Epithelial cell of prostate (primary cell): ENCODE measurements at regions not wholly inside any gene's neighbourhood (a gene's known extent, or its start where the extent isn't known, plus 50 kb on each side); places are given as distances from the start of the nearest gene placed in this dataset.

Source experiments
- DNase-seq: peaks from one replicate; pipeline ENCODE4 v3.0.0-alpha.2; 2011; ENCODE audit warnings: low read depth, low spot score
- H3K27ac ChIP-seq: fragments of 450-650 bp; 2 replicates; pipeline ENCODE4 v1.5.1; 2017; ENCODE audit warnings: mild to moderate bottlenecking

DNA sequence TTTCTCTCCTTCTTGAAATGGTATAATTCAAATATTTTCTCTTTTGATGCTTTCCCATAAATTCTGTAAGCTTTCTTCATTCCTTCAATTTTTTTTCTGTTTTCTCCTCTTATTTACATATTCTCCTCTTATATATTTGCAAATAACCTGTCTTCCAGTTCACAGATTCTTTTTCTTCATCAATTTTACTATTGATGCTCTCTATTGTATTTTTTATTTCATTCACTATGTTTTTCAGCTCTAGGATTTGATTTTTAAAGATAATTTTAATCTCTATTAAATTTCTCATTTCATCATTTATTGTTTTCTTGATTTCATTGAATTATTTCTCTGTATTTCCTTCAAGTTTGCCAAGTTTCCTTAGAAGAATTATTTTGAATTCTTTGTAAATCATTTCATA, 54.0 kb upstream of the PRPS1L1 start:
- H3K27ac ChIP-seq = no peak overlapping the region
- no peak for DNase-seq

DNA sequence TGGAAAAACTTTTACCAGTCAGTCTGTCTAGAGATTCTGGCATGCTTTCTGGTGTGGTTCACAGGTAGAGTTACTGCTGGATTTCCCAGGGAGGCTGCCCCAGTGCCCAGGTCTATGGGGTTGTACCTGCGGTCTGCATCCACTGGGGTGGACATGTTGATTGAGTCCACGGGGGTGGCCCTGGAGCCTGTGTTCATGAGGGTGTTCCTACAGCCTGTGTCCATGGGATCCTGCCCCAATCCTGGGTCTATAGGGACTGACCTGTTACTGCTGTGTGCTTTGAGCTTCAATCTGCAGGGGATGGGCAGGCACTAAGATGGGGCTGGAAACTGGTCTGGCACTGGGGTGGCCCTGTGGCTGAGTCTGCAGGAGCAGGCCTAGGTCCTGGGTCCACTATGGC, 54.5 kb upstream of the PRPS1L1 start:
- H3K27ac ChIP-seq = no peak overlapping the region
- DNase-seq = no peak

DNA sequence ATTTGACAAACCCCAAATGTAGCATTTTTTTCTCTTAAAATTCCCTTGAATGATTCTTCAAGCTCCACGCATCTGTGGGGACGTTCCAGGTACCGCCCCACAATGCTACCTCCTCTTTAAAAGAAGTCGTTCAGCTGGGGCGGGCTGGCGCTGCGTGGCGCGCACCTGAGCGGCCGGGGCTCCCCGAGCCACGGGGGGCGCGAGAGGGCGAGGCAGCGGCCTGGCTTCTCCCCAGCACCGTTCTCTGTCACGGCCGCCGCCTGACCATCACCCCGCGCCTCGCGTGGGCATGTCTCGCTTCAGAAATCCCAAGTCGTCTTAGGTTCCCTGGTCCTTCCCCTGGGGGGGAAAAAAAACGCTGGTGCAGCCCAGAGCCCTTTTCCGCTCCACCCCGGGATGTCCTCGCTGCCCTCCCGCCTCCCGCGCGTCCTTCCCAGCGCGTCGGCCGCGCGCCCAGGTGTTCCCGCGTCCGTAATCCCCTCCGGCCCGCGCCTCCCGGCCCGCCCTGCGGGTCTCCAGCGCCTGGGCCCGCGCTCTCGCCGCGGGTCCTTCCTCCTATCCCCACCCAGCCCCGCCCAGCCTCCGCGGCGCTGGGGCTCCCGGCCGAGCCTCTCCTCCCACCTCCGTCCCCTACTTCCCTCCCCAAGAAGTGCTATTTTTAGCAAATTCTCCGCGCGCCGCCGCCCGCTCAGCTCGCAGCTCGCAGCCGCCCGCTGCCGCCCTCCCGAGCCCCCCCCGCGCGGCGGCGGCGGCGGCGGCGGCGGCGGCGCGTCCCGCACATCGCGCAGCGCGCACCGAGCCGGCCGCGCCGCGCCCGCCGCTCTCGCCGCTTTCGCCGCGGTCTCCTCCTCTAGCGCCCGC, 58.7 kb upstream of the PRPS1L1 start:
- no peak overlapping the region for H3K27ac ChIP-seq
- DNase-seq = no peak

DNA sequence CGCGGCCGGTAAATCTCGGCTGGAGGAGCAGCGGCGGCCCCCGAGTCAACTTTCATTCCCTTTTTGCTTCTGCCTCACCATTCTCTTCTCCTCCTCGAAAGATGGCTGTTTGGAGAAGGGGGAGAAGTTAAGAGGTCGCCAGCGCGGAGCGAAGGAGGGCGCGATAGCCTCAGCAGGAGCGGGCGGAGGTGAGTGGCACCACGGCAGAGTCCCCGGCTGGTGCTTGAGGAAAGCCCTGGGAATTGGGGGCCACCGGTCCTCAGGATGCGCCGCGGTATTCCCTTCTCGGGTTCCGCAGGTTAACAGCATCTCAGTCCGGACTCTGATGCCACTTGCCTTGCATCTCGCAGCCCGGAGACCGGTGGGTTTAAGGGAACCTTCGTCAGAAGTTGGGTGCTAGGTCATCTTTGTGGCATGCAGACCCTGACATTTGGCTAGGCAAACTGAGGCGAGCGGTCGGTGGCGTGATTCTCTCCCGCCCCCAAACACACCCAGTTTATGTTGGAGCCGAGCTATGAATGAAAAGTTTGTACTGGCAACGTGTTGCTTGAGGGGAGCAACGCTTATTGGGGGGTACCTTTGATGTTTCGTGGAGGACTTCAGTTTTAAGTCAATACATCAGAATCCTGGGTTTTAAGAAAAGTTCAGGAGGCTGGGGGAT, 59.5 kb upstream of the PRPS1L1 start:
- no peak for DNase-seq

DNA sequence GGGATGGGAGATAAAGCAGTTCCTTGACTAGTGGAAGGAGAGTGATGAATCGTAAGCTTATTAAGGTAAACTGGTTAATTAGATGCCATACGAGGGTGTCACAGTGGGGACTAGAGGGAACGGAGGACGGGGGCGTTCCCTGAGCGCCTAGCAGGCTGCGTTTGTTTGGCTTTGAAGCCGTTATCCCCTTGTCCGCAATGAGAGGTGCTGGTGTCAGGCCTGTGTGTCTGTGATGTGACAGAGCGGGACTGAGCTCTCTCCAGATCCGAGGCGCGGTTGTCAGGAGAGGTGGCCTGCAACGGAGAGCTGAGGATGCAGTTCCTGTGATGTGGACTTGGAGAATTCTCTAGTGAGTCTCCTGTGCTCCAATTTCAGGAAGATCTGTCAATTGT, 60.0 kb upstream of the PRPS1L1 start:
- DNase-seq = no peak
- no peak overlapping the region for H3K27ac ChIP-seq

More for the DNA sequence above, 59.5 kb upstream of the PRPS1L1 start:
- H3K27ac ChIP-seq = no peak overlapping the region

DNA sequence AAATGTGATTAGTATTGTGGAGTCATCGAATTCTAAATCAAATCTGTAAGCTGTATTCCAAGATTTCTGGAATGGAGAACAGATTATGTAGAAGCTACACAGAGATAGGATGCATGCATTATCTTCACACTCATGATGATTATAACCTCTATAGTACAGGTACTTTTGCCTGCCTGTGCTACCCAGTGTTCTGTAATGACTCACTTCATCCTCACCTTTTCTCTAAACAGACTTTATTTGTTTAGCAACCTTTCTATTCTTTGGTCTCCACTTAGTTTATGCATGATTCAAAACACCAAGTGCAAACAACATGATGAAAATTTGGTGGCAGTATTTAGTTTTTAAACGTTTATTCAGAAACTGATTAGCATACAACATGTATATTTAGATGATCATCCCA, 68.4 kb upstream of the PRPS1L1 start:
- H3K27ac ChIP-seq = no peak overlapping the region
- DNase-seq = no peak

DNA sequence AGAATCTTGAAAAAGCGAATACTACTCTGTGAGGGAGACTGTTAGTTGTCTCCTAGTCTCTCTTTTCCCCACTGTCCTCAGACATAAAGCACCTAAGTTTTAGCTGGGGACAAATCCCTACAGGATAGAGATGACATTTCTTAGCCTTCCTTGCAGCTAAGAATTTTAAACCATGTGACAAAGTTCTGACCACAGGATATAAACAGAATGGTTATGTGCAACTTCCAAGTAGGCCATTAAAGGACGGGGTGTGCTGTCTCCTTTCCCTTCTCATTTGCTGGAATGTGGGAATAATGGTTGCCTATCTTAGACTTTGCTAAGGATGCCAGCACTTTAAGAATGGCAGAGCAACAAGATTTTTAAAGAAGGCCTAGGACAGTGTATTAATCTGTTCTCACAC, 74.9 kb upstream of the PRPS1L1 start:
- no peak for DNase-seq
- H3K27ac ChIP-seq = no peak overlapping the region

DNA sequence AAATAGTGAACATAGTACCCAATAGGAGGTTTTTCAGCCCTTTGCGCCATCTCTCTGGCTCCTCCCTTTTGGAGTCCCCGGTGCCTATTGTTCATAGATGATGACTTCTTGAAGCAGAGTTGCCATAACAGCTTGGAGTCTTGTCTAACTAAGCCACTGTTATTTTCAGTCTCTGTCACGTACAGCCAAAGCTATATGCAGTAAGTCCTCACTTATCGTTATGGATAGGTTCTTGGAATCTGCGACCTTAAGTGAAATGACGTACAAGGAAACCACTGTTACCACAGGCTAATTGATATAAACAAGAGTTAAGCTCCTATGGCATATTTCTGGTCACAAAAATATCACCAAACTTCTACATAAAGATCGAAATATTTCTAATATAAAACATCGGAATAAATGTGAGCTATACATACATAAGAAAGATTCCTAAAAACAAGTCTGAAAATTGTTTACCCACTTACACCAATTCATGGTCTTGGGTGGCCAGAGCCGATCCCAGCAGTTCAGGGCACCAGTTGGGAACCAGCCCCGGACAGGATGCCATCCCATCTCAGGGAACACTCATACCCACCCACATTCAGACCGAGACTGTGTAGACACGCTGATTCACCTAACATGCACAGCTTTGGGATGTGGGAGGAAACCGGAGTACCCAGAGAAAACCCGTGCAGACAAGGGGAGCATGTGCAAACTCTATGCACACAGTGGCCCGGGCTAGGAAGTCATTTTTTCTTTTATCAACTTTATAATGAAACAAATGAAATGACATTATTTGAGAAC, 76.0 kb upstream of the PRPS1L1 start:
- no peak for DNase-seq
- H3K27ac ChIP-seq = no peak overlapping the region

DNA sequence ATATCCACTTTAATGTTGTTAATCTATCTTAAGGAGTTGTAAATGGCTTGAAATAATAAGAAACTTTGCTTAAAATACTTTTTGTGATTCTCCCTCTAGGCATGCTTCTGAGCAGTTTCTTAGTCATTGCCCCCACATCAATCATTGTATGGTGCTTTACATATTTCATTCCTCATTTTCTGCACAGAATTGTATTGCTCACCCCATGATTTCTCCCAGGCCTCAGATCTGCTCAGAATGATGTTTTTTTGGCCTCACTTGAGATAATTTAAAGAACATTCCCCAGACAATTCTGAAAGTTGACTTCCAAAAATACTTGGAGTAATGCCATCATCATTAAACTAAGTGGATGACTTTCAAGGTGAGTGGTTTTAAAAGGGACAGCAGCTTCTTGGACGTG, 82.1 kb upstream of the PRPS1L1 start:
- DNase-seq = no peak
- H3K27ac ChIP-seq = no peak overlapping the region

DNA sequence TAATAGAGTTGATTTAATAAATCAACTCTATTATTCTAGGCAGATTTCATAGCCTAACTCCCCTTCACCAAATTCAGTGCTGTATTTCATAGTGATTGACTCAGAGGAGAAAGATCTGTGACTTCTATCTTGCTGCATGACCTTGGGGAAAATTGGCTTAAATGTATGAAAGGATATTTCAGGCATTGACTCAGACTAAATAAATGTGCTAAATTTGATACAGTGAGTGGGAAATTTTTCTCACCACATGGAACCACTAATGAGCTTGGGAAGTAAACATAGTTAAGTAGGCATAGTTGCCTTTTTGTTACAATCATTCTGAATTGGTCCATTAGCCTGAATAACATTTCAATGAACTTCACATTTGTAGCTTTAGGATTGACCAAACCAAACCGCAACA, 89.0 kb upstream of the PRPS1L1 start:
- no peak for DNase-seq
- H3K27ac ChIP-seq = no peak overlapping the region

DNA sequence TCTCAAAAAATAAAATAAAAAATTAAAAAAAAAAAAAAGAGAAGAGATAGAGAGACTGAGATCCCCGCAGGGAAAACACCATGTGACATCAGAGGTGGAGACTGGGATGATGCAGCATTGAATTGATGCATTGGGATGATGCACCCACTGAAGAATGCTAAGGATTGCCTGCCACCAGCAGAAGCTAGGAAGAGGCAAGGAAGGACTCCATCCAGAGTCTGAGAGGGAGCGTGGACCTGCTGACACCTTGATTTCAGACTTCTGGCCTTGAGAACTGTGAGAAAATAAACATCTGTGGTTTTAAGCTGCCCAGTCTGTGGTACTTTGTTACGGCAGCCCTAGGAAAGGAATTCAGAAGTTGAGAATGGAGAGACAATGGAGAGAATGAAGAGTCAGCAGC, 89.8 kb upstream of the PRPS1L1 start:
- no peak for DNase-seq
- H3K27ac ChIP-seq = no peak overlapping the region

DNA sequence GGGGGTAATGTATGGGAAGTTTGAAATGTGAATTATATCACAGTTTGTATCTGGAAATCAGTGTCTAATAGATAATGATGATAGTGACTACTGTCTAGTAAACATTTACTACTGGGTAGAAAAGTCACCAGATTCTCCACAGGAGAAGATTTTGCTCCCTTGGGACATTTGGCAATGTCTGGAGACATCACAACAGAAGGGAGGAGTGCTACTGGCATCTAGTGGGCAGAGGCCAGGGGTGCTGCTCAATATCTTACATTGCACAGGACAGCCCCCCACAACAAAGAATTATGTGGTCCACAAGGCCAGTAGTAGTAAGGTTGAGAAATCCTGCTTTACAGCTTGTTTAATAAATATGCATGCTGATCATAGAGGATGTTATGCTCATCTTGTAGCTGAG, 92.3 kb upstream of the PRPS1L1 start:
- H3K27ac ChIP-seq = no peak overlapping the region
- DNase-seq = no peak

DNA sequence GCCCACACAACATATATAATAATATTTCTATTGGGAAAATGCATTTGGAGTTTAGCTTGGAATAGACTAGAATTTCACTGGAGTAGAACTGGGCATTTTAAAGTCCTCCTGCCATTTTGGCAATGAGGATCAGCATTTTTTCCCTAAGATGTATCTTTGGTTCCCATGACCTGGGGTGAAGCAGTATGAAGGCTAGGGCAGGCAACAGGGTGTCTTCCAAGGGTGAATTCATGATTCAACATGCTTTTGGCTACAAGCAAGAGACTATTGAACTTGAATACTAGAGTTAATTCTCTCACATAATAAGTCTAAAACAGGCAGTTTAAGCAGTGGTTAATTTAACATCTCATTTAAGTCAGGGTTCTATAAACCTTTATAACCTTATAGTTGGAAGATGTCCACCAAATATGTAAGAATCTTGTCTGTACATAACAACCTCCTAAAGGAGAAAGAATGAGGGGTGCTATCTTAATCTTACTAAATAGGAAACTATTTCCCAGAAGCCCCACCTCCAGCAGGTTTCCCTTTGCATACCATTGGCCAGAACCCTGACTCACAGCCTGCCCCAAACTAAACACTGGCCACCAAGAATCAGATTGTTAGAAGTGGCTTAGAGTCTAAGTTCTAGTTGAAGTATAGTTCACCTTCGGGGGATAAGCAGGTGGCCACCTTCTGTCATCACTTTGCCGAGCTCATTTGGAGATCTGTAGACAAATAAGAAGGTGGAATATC, 96.0 kb upstream of the PRPS1L1 start:
- no peak overlapping the region for H3K27ac ChIP-seq
- DNase-seq = no peak

DNA sequence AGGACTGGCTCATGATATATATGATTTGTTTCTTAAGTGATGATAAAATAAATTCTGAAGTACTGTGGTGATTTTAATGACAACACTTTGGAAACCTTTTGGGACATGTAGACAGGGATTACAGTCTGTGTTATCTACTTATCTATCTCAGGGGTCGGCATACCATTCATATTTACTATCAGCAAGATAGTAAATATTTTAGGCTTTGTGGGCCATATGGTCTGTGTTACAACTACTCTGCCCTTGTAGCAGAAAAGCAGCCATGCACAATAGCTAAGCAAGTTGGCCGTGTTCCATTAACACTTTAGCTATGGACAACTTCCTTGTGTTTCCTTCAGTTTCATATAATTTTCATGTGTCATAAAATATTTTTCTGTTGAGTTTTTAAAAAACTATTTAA, 97.8 kb upstream of the PRPS1L1 start:
- peak overlapping the region; percentile 55 for H3K27ac ChIP-seq
- no peak for DNase-seq

DNA sequence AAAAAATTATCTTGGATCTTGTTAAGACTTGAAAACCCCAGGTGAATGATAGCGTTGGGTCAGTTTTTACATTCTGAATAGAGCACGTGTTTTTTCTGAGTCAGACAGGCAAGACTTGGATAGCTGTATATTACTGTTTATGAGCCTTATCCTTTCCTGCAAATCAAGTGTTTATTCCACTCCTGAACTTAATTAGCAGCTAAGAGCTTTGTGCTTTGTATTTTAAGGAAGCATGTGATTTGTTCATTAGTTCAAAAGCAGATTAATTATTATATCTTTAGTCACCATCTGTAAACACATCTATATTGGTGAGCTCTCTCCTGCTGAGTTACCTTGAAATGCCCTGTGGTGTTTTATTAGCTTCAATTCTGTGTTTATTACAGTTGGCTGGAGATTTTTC, 98.6 kb upstream of the PRPS1L1 start:
- peak; percentile 18 for DNase-seq

DNA sequence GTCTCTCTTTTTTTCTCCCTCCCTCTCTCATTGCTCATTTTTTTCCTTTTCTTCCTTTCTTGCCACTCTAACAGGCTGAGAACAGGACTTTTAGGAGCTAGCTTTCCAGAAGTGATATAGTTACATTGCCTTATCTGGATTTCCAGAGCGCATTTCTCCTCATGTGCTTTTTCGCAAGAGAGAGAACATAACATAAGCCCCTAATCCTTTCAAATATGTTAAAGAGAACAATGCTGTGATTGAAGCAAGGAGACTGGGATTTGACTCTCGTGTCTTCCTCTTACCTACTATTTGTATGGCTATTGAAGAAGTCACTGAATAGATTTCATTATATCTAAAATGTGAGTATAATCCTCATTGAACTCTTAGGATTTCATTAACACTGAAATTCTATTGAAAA, 101.2 kb upstream of the PRPS1L1 start:
- DNase-seq = no peak
- no peak overlapping the region for H3K27ac ChIP-seq

More for the DNA sequence above, 98.6 kb upstream of the PRPS1L1 start:
- peak overlapping the region; percentile 55 for H3K27ac ChIP-seq

DNA sequence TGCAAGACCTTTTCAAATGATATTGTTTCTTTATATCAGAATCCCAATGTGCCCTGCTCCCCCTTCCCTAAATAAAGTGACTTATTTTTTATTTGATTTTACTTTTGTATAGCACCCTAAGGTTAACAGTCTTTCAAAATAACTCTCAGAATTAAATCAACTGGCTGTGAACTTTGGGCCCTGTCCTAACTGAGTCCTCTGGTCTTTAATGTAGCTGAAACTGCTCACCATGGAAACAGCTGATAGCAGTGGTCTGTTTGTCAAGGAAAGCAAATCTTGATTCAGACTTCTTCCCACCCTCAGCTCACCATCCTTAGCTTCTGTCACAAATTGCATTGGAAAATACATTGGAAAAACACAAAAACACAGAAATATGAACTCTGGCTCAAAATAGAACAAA, 105.2 kb upstream of the PRPS1L1 start:
- no peak for DNase-seq

DNA sequence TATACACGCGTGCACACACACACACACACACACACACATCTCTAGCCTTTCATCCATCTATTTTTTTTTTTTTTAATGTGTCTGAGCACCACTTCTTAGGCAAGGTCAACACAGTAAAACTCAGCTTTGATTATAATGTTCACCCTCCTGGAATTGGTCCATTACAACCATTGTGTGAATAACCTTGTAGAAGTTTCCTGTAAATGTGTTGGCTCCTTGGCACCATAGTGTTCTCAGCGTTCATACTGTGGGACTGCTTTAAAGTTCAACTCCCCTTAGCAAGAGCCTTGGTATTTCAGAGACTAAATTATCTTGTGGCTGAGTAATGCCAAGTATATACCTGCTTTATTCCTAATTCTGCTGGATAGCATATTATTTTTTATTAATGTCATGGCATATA, 106.3 kb upstream of the PRPS1L1 start:
- no peak overlapping the region for H3K27ac ChIP-seq
- no peak for DNase-seq

More for the DNA sequence above, 105.2 kb upstream of the PRPS1L1 start:
- no peak overlapping the region for H3K27ac ChIP-seq

DNA sequence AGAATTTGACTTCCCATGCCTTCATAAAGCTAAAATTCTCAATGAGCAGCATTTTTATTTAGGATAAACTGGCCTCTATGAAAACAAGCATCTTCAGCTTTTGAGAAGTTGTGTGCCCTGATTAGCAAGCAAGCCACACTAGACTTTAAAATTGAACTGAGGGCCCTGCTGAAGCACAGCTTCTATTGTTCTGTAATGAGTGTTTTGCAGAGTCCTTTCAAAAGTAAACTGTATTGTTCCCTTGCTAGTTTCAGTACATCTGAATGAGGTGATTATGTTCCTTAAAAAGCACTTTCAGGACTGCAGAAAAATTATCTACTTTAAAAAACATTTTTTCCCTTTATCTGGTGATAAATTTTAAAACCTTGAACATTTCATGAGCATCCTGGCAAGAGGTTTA, 113.3 kb upstream of the PRPS1L1 start:
- DNase-seq = no peak

DNA sequence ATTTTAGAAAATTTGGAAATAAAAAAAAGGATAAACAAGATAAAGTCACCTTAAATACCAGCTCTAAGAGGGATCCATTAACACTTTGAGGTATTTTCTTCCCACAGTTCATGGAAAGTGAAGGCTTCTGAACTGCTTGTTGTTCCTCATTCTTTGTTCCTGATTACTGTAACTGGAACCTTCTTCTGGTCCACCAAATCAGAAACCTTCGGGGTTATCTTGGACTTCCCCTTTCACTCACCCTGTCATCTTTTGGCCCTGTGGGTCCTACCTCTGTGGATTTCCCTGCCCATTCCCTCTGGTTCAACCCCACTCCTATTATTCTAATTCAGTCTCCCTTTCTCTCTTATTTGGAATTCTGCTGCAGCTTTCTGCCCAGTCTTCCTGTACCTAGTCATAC, 116.5 kb upstream of the PRPS1L1 start:
- no peak overlapping the region for H3K27ac ChIP-seq
- DNase-seq = no peak

More for the DNA sequence above, 113.3 kb upstream of the PRPS1L1 start:
- no peak overlapping the region for H3K27ac ChIP-seq
